Cerebellar nuclear complex (tissue), 1 donor: ENCODE measurements at regions not wholly inside any gene's neighbourhood (a gene's known extent, or its start where the extent isn't known, plus 50 kb on each side); places are given as distances from the start of the nearest gene placed in this dataset.

Source experiments
- DNase-seq, 2 experiments: peaks; one replicate each; lab custom pipeline; 2025; lab: John Stamatoyannopoulos, UW

- no peak for DNase-seq
Measured at GRCh38 chr15:39079296-39079847, 501.5 kb upstream of the THBS1 start.

- no peak for DNase-seq
Measured at GRCh38 chr15:39083213-39083612, 497.7 kb upstream of the THBS1 start.

- DNase-seq: no peak
Measured at GRCh38 chr15:39084674-39085530, 496.0 kb upstream of the THBS1 start.

- DNase-seq: no peak
Measured at GRCh38 chr15:39086641-39087040, 494.2 kb upstream of the THBS1 start.

GRCh38 chr15:39088156-39088555, 492.7 kb upstream of the THBS1 start:
- DNase-seq: no peak

- DNase-seq: no peak
Measured at GRCh38 chr15:39092354-39092753, 488.5 kb upstream of the THBS1 start.

GRCh38 chr15:39092761-39093160, 488.1 kb upstream of the THBS1 start:
- no peak for DNase-seq

- DNase-seq: no peak
Measured at GRCh38 chr15:39094116-39094515, 486.8 kb upstream of the THBS1 start.

GRCh38 chr15:39095218-39095879, 485.5 kb upstream of the THBS1 start:
- DNase-seq: no peak

- no peak for DNase-seq
Measured at GRCh38 chr15:39096608-39097205, 484.2 kb upstream of the THBS1 start.

- DNase-seq: no peak
Measured at GRCh38 chr15:39099524-39099923, 481.4 kb upstream of the THBS1 start.

GRCh38 chr15:39100106-39100660, 480.7 kb upstream of the THBS1 start:
- DNase-seq: no peak

- DNase-seq: no peak
Measured at GRCh38 chr15:39102431-39102830, 478.4 kb upstream of the THBS1 start.

- no peak for DNase-seq
Measured at GRCh38 chr15:39106950-39107349, 473.9 kb upstream of the THBS1 start.

- DNase-seq: no peak
Measured at GRCh38 chr15:39108021-39108420, 472.9 kb upstream of the THBS1 start.

- DNase-seq: no peak
Measured at GRCh38 chr15:39110336-39110735, 470.5 kb upstream of the THBS1 start.

GRCh38 chr15:39110746-39111145, 470.1 kb upstream of the THBS1 start:
- DNase-seq: no peak

- no peak for DNase-seq
Measured at GRCh38 chr15:39113741-39114140, 467.1 kb upstream of the THBS1 start.

- DNase-seq: no peak
Measured at GRCh38 chr15:39114690-39115378, 466.0 kb upstream of the THBS1 start.

GRCh38 chr15:39115379-39116057, 465.4 kb upstream of the THBS1 start:
- DNase-seq: no peak

GRCh38 chr15:39118510-39118909, 462.4 kb upstream of the THBS1 start:
- DNase-seq: no peak
